Liver (tissue), 8 donors: ENCODE measurements at regions not wholly inside any gene's neighbourhood (a gene's known extent, or its start where the extent isn't known, plus 50 kb on each side); places are given as distances from the start of the nearest gene placed in this dataset.

Source experiments
- DNase-seq: peaks from one replicate; pipeline ENCODE4 v3.0.0-alpha.2; 2017; ENCODE audit warnings: low spot score
- H3K27ac ChIP-seq, 2 donors: one replicate each; pipeline ENCODE4 v1.7.0; 2013; ENCODE audit warnings: inconsistent platforms in 2 of 2, low read length in 2 of 2, control low read depth in 1 of 2, low read depth in 1 of 2, mild to moderate bottlenecking in 1 of 2
- H3K27me3 ChIP-seq, 4 donors: one replicate each; pipeline versions ENCODE4 v1.6.1 to v1.7.0; 2013; ENCODE audit warnings: low read length in 3 of 4, inconsistent platforms in 1 of 4, mild to moderate bottlenecking in 1 of 4, moderate library complexity in 1 of 4; ENCODE audit not compliant: control insufficient read depth in 4 of 4, insufficient read depth in 4 of 4
- H3K36me3 ChIP-seq, 4 donors: one replicate each; pipeline versions ENCODE4 v1.6.1 to v1.7.0; 2013; ENCODE audit warnings: low read length in 3 of 4, mild to moderate bottlenecking in 3 of 4, low read depth in 1 of 4, moderate library complexity in 1 of 4; ENCODE audit not compliant: control insufficient read depth in 4 of 4, insufficient read depth in 3 of 4
- H3K4me1 ChIP-seq, 4 donors: one replicate each; pipeline versions ENCODE4 v1.6.1 to v1.7.0; 2013; ENCODE audit warnings: low read length in 3 of 4, mild to moderate bottlenecking in 3 of 4, moderate library complexity in 1 of 4; ENCODE audit not compliant: control insufficient read depth in 4 of 4, insufficient read depth in 4 of 4
- H3K4me3 ChIP-seq, 3 donors: one replicate each; pipeline versions ENCODE4 v1.6.1 to v1.7.0; 2013; ENCODE audit warnings: low read length in 3 of 3, control low read depth in 1 of 3, low read depth in 1 of 3, mild to moderate bottlenecking in 1 of 3
- H3K9ac ChIP-seq, 2 donors: one replicate each; pipeline ENCODE4 v1.7.0; 2013; ENCODE audit warnings: low read length in 2 of 2, mild to moderate bottlenecking in 2 of 2, moderate library complexity in 2 of 2, control low read depth in 1 of 2, low read depth in 1 of 2
- H3K9me3 ChIP-seq, 4 donors: one replicate each; pipeline versions ENCODE4 v1.6.1 to v1.7.0; 2013; ENCODE audit warnings: low read length in 3 of 4; ENCODE audit not compliant: control insufficient read depth in 4 of 4
- ATF3 ChIP-seq: IDR thresholded peaks from 2 replicates; pipeline ENCODE4 v1.6.1; 2016; ENCODE audit warnings: antibody characterized with exemption
- CTCF ChIP-seq: fragments of 150-350 bp; IDR thresholded peaks from 2 replicates; pipeline ENCODE4 v1.5.1; 2017; ENCODE audit warnings: improper control_type of control experiment, low read depth, low read length; ENCODE audit not compliant: missing input control
- EGR1 ChIP-seq, 2 donors: IDR thresholded peaks; 2 replicates each; pipeline ENCODE4 v1.6.1; 2016 to 2018; ENCODE audit warnings: antibody characterized with exemption in 2 of 2, low read depth in 2 of 2
- FOXA1 ChIP-seq: IDR thresholded peaks from 2 replicates; pipeline ENCODE4 v1.6.1; 2016; ENCODE audit warnings: antibody characterized with exemption
- FOXA2 ChIP-seq: IDR thresholded peaks from 2 replicates; pipeline ENCODE4 v1.6.1; 2016; ENCODE audit warnings: antibody characterized with exemption
- GABPA ChIP-seq, 2 donors: IDR thresholded peaks in 1 of 2; conservative IDR thresholded peaks in 1 of 2; 2 replicates each; pipeline ENCODE4 v1.6.1; 2016; ENCODE audit warnings: antibody characterized with exemption in 2 of 2, mild to moderate bottlenecking in 1 of 2, moderate library complexity in 1 of 2
- HNF4A ChIP-seq, 2 donors: conservative IDR thresholded peaks; 2 replicates each; pipeline ENCODE4 v1.6.1; 2016; ENCODE audit warnings: antibody characterized with exemption in 2 of 2, mild to moderate bottlenecking in 2 of 2
- HNF4G ChIP-seq: IDR thresholded peaks from 2 replicates; pipeline ENCODE4 v1.6.1; 2016; ENCODE audit warnings: antibody characterized with exemption
- JUND ChIP-seq, 2 donors: IDR thresholded peaks; 2 replicates each; pipeline ENCODE4 v1.6.1; 2016; ENCODE audit warnings: antibody characterized with exemption in 2 of 2
- NR2F2 ChIP-seq: IDR thresholded peaks from 2 replicates; pipeline ENCODE4 v1.6.1; 2016; ENCODE audit warnings: antibody characterized with exemption
- RAD21 ChIP-seq, 2 donors: IDR thresholded peaks; 2 replicates each; pipeline ENCODE4 v1.6.1; 2016; ENCODE audit warnings: antibody characterized with exemption in 2 of 2, mild to moderate bottlenecking in 2 of 2
- REST ChIP-seq: IDR thresholded peaks from 2 replicates; pipeline ENCODE4 v1.6.1; 2016; ENCODE audit warnings: antibody characterized with exemption, mild to moderate bottlenecking
- RXRA ChIP-seq, 2 donors: IDR thresholded peaks; 2 replicates each; pipeline ENCODE4 v1.6.1; 2017 to 2018; ENCODE audit warnings: antibody characterized with exemption in 2 of 2, mild to moderate bottlenecking in 1 of 2
- SP1 ChIP-seq: IDR thresholded peaks from 2 replicates; pipeline ENCODE4 v1.6.1; 2018; ENCODE audit warnings: antibody characterized with exemption, mild to moderate bottlenecking
- TAF1 ChIP-seq: conservative IDR thresholded peaks from 2 replicates; pipeline ENCODE4 v1.6.1; 2016; ENCODE audit warnings: antibody characterized with exemption, mild to moderate bottlenecking
- YY1 ChIP-seq: IDR thresholded peaks from 2 replicates; pipeline ENCODE4 v1.6.1; 2016; ENCODE audit warnings: antibody characterized with exemption, mild to moderate bottlenecking
- ZBTB33 ChIP-seq: IDR thresholded peaks from 2 replicates; pipeline ENCODE4 v1.6.1; 2016; ENCODE audit warnings: antibody characterized with exemption
- WGBS: extraction: QIAGEN DNeasy Blood & Tissue Kit; methylation state at CpG from one replicate; pipeline ENCODE4 v1.1.7; 2013; 5-methylcytosine and 5-hydroxymethylcytosine counted together
- donor health status: healthy.
- donor health status: healthy.
- donor health status: healthy.
- donor health status: healthy.
- donor health status: healthy.

- TF ChIP-seq ZBTB33 = no peak
- no peak for TF ChIP-seq YY1
- no peak for TF ChIP-seq RAD21 (IDR thresholded peaks at IDR 0.05)
- no peak for TF ChIP-seq EGR1 (IDR thresholded peaks at IDR 0.05; ENCODE audit: low read depth in 2 of 2)
- TF ChIP-seq SP1 = no peak
- no peak for TF ChIP-seq FOXA1
- no peak for TF ChIP-seq RXRA (IDR thresholded peaks at IDR 0.05)
Observed at GRCh38 chr6:65997539-65997938, 290.5 kb upstream of the EYS start (continued).

- DNase-seq = no peak
- H3K4me1 ChIP-seq = no peaks in the 10 kb centered on the region
- no peaks in the 10 kb centered on the region for H3K27me3 ChIP-seq
- TF ChIP-seq RAD21 (IDR thresholded peaks at IDR 0.05) = no peak
- no peak for TF ChIP-seq GABPA (IDR thresholded peaks at IDR 0.05 in 1 of 2, conservative IDR thresholded peaks at IDR 0.05 in 1 of 2)
- TF ChIP-seq HNF4A (conservative IDR thresholded peaks at IDR 0.05) = no peak
- no peak for TF ChIP-seq YY1
- no peak for TF ChIP-seq EGR1 (IDR thresholded peaks at IDR 0.05; ENCODE audit: low read depth in 2 of 2)
- no peak for TF ChIP-seq TAF1
- TF ChIP-seq JUND (IDR thresholded peaks at IDR 0.05) = no peak
- TF ChIP-seq NR2F2 = no peak
- no peak for TF ChIP-seq HNF4G
- TF ChIP-seq ATF3 = no peak
- peaks cover 0 to 2% (median 0%) of the 10 kb centered on the region in 4 donors for H3K9me3 ChIP-seq
- no peak overlapping the region for H3K9ac ChIP-seq
- WGBS = 70% methylated on average over 1 of the region's 1 CpG
- H3K36me3 ChIP-seq = no peaks in the 10 kb centered on the region
- H3K4me3 ChIP-seq = no peak overlapping the region
- H3K27ac ChIP-seq = no peak overlapping the region
Observed at GRCh38 chr6:65996096-65996495, 289.1 kb upstream of the EYS start.

GRCh38 chr6:65989676-65990075, 282.6 kb upstream of the EYS start:
- Histone ChIP-seq H3K4me3 (no peak overlapping the region), H3K4me1 (no peaks in the 10 kb centered on the region), H3K9me3 (no peaks in the 10 kb centered on the region), H3K27ac (no peak overlapping the region), H3K36me3 (no peaks in the 10 kb centered on the region), H3K9ac (no peak overlapping the region), H3K27me3 (no peaks in the 10 kb centered on the region)
- TF ChIP-seq GABPA (IDR thresholded peaks at IDR 0.05 in 1 of 2, conservative IDR thresholded peaks at IDR 0.05 in 1 of 2) (no peak), NR2F2 (no peak), RXRA (IDR thresholded peaks at IDR 0.05) (no peak), REST (no peak), CTCF (no peak), RAD21 (IDR thresholded peaks at IDR 0.05) (no peak), ATF3 (no peak), FOXA1 (no peak), SP1 (no peak), HNF4A (conservative IDR thresholded peaks at IDR 0.05) (no peak), EGR1 (IDR thresholded peaks at IDR 0.05; ENCODE audit: low read depth in 2 of 2) (no peak), FOXA2 (no peak), HNF4G (no peak), ZBTB33 (no peak), JUND (IDR thresholded peaks at IDR 0.05) (no peak)
- no peak for DNase-seq
- WGBS = 86% methylated on average over 5 of the region's 5 CpGs
